ENCODE measurements at regions not wholly inside any gene's neighbourhood (a gene's known extent, or its start where the extent isn't known, plus 50 kb on each side); places are given as distances from the start of the nearest gene placed in this dataset.

DNA sequence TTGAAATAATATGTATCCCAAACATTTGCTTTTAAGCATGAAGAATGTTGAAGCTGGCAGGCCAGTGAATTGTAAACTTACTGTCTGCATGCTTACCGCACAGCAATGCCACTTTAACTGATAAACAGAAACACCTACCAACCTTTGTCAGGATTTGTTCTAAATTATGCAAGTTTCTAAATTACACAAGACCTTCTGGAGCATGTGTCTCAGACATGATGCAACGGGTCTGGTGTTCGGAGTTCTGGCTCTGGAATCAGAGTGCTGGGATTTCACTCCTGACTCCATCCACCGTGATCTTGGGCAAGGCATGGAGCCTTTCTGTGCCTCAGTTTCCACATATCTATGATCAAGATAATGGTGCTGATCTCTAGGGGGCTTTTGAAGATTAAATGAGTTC, 111.2 kb downstream of the CCT6B start:
- Histone ChIP-seq H3K9me3 (ENCODE audit: control insufficient read depth, low read depth, low read length) (no peaks in the 10 kb centered on the region), H3K4me1 (ENCODE audit: control insufficient read depth, low read depth, low read length) (peaks cover 3% of the 10 kb centered on the region), H3K9ac (ENCODE audit: low read length) (no peak overlapping the region), H3K36me3 (ENCODE audit: control insufficient read depth, low read depth, low read length) (no peaks in the 10 kb centered on the region), H3K4me3 (ENCODE audit: low read length) (no peak overlapping the region), H3K27me3 (ENCODE audit: control insufficient read depth, insufficient read depth, low read length) (no peaks in the 10 kb centered on the region), H3K27ac (ENCODE audit: low read length) (no peak overlapping the region)

DNA sequence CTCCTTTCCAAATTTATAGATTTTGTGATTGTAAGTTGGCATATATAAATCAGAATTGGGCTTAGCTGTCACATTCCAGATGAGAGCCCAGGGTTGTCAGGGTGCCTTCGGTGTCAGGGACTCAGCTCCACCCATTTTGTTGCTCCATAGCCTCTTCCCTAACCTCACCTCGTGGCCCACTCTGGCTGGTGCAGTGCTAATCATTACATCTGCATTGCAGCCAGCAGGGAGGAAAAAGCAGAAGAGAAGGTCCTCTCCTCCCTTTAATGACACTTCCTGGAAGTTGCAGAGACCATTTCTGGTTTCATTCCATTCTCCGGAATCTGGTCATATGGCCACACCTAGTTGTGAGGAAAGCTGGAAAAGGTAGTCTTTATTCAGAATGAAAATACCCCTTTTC, 113.3 kb downstream of the CCT6B start:
- no peak overlapping the region for H3K4me3 ChIP-seq (ENCODE audit: low read length)
- no peaks in the 10 kb centered on the region for H3K27me3 ChIP-seq (ENCODE audit: control insufficient read depth, insufficient read depth, low read length)
- H3K9ac ChIP-seq (ENCODE audit: low read length), result no peak overlapping the region
- H3K9me3 ChIP-seq (ENCODE audit: control insufficient read depth, low read depth, low read length), result no peaks in the 10 kb centered on the region
- peaks cover 3% of the 10 kb centered on the region for H3K4me1 ChIP-seq (ENCODE audit: control insufficient read depth, low read depth, low read length)
- no peak overlapping the region for H3K27ac ChIP-seq (ENCODE audit: low read length)
- no peaks in the 10 kb centered on the region for H3K36me3 ChIP-seq (ENCODE audit: control insufficient read depth, low read depth, low read length)

DNA sequence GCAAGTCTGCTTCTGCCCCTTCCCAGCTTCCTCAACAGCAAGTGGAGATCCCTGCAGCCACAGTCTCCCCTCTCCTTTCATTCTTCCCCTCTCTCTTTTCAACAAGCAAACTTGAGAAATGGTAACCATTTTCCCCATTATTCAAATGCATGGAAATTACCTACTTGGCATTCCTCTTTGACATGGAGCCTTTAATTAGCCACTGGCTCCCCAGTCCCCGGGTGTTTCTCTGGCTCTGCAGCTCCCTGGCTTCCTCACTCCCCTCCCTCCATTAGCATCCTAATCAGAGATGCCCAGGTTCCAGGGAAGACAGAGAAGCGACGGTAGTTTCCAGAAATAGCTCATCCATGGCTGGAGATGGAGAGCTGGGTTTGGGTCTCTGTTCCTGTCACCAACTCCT, 116.0 kb downstream of the CCT6B start:
- no peaks in the 10 kb centered on the region for H3K9me3 ChIP-seq (ENCODE audit: control insufficient read depth, low read depth, low read length)
- H3K27ac ChIP-seq (ENCODE audit: low read length), result no peak overlapping the region
- H3K27me3 ChIP-seq (ENCODE audit: control insufficient read depth, insufficient read depth, low read length), result no peaks in the 10 kb centered on the region
- no peak overlapping the region for H3K9ac ChIP-seq (ENCODE audit: low read length)
- no peaks in the 10 kb centered on the region for H3K36me3 ChIP-seq (ENCODE audit: control insufficient read depth, low read depth, low read length)
- H3K4me1 ChIP-seq (ENCODE audit: control insufficient read depth, low read depth, low read length), result no peaks in the 10 kb centered on the region
- H3K4me3 ChIP-seq (ENCODE audit: low read length), result no peak overlapping the region

DNA sequence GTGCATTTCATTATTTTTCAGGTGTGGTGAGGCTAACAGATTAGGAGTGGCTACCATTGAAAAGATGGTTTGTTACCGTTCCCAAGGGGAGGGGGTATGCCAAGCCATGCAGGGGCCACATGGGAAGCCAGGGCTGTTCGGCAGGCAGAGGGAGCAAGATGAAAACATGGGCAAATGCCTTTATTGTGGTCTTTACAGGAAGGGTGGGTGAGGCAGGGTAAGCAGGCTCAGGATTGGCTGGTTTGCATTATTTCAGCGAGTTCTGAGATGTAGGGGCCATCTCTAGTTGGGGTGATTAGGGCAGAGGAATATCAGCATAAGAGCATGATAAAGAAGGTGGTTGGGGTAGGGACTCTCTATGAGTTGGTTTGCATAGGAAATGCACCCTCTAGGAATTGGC, 117.6 kb downstream of the CCT6B start:
- no peak overlapping the region for H3K9ac ChIP-seq (ENCODE audit: low read length)
- no peaks in the 10 kb centered on the region for H3K9me3 ChIP-seq (ENCODE audit: control insufficient read depth, low read depth, low read length)
- no peak overlapping the region for H3K27ac ChIP-seq (ENCODE audit: low read length)
- H3K36me3 ChIP-seq (ENCODE audit: control insufficient read depth, low read depth, low read length), result no peaks in the 10 kb centered on the region
- no peaks in the 10 kb centered on the region for H3K27me3 ChIP-seq (ENCODE audit: control insufficient read depth, insufficient read depth, low read length)
- no peak overlapping the region for H3K4me3 ChIP-seq (ENCODE audit: low read length)
- H3K4me1 ChIP-seq (ENCODE audit: control insufficient read depth, low read depth, low read length), result no peaks in the 10 kb centered on the region

DNA sequence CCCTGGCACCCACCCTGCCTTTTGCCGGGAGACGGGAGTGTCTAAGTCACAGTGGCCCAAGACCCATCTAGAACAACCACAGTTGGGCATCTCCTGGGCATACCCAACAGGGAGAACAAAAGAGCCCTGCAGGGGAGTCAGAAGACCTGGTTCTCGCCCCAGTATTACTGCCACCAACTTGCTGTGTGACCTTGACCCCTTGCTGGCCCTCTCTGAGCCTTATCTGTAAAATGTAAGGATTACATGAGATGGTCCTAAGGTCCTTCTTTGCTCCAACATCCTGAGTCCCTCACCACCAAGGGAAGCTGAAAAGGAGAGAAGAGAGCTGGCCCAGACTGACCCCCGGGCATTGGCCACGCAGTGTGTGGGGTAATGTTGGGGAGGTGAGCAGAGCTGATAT, 119.0 kb downstream of the CCT6B start:
- no peaks in the 10 kb centered on the region for H3K27me3 ChIP-seq (ENCODE audit: control insufficient read depth, insufficient read depth, low read length)
- no peak overlapping the region for H3K27ac ChIP-seq (ENCODE audit: low read length)
- H3K4me1 ChIP-seq (ENCODE audit: control insufficient read depth, low read depth, low read length), result peaks cover 7% of the 10 kb centered on the region
- H3K9ac ChIP-seq (ENCODE audit: low read length), result no peak overlapping the region
- no peaks in the 10 kb centered on the region for H3K9me3 ChIP-seq (ENCODE audit: control insufficient read depth, low read depth, low read length)
- H3K4me3 ChIP-seq (ENCODE audit: low read length), result no peak overlapping the region
- no peaks in the 10 kb centered on the region for H3K36me3 ChIP-seq (ENCODE audit: control insufficient read depth, low read depth, low read length)

DNA sequence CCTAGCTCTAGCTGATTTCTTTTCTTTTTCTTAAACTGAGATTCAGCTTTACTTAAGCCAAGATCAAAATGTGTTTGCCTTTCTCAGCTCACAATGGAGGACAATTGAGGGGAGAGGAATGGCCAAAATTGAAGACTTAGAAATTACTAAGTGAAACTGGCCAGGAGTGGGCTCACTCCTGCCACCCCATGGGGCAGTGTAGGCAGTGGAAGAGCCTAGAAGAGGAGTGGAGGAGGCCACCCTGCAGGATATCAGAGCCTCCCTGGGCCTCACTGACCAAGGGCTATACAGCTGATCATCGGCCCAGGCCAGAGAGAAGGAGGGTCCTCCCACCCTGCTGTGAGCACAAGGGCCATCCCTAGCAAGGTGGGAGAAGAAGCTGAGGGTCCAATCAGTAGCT, 119.8 kb downstream of the CCT6B start:
- Histone ChIP-seq H3K4me3 (ENCODE audit: low read length) (no peak overlapping the region), H3K4me1 (ENCODE audit: control insufficient read depth, low read depth, low read length) (peaks cover 7% of the 10 kb centered on the region), H3K36me3 (ENCODE audit: control insufficient read depth, low read depth, low read length) (no peaks in the 10 kb centered on the region), H3K27ac (ENCODE audit: low read length) (no peak overlapping the region), H3K27me3 (ENCODE audit: control insufficient read depth, insufficient read depth, low read length) (no peaks in the 10 kb centered on the region), H3K9ac (ENCODE audit: low read length) (no peak overlapping the region), H3K9me3 (ENCODE audit: control insufficient read depth, low read depth, low read length) (no peaks in the 10 kb centered on the region)

DNA sequence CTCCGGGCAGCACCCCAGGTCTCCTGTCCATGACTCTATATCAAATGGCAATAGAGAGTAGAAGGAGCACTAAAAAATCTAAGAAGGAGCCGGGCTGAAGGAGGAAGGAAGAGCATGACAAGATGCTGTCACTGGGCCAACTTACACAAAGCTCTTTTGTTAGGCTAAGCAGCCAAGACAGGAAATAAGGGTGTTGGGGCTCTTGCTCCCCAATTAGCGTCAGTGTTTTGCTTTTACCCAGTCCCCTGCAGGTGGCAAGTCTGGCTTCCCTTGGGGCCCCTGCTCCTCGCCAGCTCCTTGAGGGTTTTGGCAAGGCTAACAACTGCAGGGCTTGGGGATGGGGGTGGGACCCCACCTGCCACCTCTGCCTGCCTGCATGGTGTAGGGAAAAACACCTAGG, 120.5 kb downstream of the CCT6B start:
- Histone ChIP-seq H3K9ac (ENCODE audit: low read length) (no peak overlapping the region), H3K4me1 (ENCODE audit: control insufficient read depth, low read depth, low read length) (peaks cover 10% of the 10 kb centered on the region), H3K9me3 (ENCODE audit: control insufficient read depth, low read depth, low read length) (no peaks in the 10 kb centered on the region), H3K27me3 (ENCODE audit: control insufficient read depth, insufficient read depth, low read length) (no peaks in the 10 kb centered on the region), H3K4me3 (ENCODE audit: low read length) (no peak overlapping the region), H3K36me3 (ENCODE audit: control insufficient read depth, low read depth, low read length) (no peaks in the 10 kb centered on the region), H3K27ac (ENCODE audit: low read length) (no peak overlapping the region)

DNA sequence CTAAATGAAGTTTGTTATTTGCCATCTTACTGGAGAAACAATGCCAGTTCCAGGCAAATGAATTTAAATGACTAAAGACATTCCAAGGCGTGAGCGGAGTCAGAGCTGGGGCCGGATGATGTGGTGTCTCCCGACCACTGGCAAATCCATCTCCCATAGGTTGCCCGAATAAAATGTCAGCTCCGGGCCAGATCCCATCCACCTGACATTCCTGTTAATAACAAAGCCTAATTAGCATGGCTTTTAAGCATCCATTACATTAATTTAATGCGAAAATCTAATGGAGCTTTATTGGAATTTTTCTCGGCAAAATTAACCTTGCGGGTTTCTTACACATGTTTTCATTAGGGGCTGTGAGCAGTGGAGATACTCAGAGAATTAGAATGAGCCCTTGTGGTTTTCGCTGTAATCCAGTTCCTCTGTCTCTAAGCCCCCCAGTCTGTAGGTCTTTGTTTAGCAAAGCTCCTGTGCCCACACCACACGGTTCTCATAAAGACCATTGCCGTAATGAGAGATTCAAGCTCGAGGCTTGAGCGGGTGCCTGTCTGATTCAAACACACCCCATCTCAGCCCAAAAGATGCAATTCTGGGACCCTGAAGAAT, 123.3 kb downstream of the CCT6B start:
- Histone ChIP-seq H3K36me3 (ENCODE audit: control insufficient read depth, low read depth, low read length) (no peaks in the 10 kb centered on the region), H3K27me3 (ENCODE audit: control insufficient read depth, insufficient read depth, low read length) (no peaks in the 10 kb centered on the region), H3K9ac (ENCODE audit: low read length) (no peak overlapping the region), H3K4me1 (ENCODE audit: control insufficient read depth, low read depth, low read length) (peaks cover 10% of the 10 kb centered on the region), H3K27ac (ENCODE audit: low read length) (no peak overlapping the region), H3K9me3 (ENCODE audit: control insufficient read depth, low read depth, low read length) (no peaks in the 10 kb centered on the region), H3K4me3 (ENCODE audit: low read length) (no peak overlapping the region)

DNA sequence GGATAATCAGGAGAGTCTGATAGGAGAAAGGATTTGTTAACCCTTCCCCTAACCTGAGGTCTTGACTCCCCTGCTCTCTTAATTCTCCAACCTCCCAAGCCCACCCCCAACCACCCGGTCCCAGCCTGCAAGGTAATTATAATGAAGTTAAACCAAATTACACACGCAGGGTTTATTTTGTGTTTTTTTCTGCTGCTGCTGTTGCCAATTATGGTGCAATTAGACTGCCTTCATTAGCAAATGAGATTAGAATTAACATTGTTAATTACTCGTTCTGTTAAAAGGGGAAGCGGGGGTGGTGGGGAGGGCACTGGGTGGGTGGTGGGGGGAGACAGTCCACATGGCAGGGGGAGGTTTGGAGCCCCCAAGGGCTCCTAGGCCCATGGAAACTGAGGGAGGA, 128.9 kb downstream of the CCT6B start:
- H3K27me3 ChIP-seq (ENCODE audit: control insufficient read depth, insufficient read depth, low read length), result no peaks in the 10 kb centered on the region
- no peak overlapping the region for H3K9ac ChIP-seq (ENCODE audit: low read length)
- H3K4me3 ChIP-seq (ENCODE audit: low read length), result no peak overlapping the region
- no peaks in the 10 kb centered on the region for H3K9me3 ChIP-seq (ENCODE audit: control insufficient read depth, low read depth, low read length)
- peaks cover 12% of the 10 kb centered on the region for H3K4me1 ChIP-seq (ENCODE audit: control insufficient read depth, low read depth, low read length)
- no peaks in the 10 kb centered on the region for H3K36me3 ChIP-seq (ENCODE audit: control insufficient read depth, low read depth, low read length)
- no peak overlapping the region for H3K27ac ChIP-seq (ENCODE audit: low read length)

DNA sequence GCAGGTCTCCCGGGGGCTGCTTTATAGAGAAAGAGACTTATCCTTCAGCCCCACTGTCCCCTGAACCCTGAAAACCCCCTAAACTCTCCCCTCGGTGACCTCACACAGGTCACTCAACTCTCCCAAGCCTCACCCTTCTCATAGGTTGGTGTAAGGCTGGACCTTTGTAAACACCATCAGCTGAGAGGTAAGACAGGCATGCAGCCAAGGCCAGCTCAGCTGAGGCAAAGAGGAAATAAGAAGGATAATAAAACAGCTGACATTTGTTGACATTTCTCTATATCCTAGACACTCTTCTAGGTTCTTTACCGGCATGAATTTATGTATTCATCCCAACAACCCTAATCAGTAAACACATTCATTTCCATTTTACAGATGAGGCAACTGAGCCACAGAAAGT, 134.3 kb downstream of the CCT6B start:
- H3K27ac ChIP-seq (ENCODE audit: low read length), result no peak overlapping the region
- H3K27me3 ChIP-seq (ENCODE audit: control insufficient read depth, insufficient read depth, low read length), result peaks cover 4% of the 10 kb centered on the region
- peaks cover 5% of the 10 kb centered on the region for H3K4me1 ChIP-seq (ENCODE audit: control insufficient read depth, low read depth, low read length)
- no peaks in the 10 kb centered on the region for H3K9me3 ChIP-seq (ENCODE audit: control insufficient read depth, low read depth, low read length)
- no peaks in the 10 kb centered on the region for H3K36me3 ChIP-seq (ENCODE audit: control insufficient read depth, low read depth, low read length)
- no peak overlapping the region for H3K9ac ChIP-seq (ENCODE audit: low read length)
- no peak overlapping the region for H3K4me3 ChIP-seq (ENCODE audit: low read length)

DNA sequence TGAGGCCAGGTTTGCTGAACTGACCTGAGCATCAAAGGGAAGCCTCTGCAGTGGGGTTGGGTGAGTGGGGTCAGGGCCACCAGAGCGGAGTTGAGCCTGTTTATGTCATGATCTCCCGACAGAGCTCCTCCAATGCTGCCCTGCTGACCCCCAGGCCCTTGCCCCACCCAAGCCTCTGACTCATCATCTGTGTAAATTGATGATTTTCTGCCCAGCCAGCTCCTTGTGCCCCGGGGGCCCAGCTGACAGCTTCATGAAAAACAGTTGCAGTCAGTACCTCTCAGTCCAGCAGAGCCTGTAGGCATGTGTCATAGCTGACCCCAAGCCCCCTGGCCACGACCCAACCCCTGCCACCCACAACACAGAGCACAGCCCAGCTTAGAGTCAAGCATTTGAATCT, 134.9 kb downstream of the CCT6B start:
- H3K27me3 ChIP-seq (ENCODE audit: control insufficient read depth, insufficient read depth, low read length), result peaks cover 11% of the 10 kb centered on the region
- no peaks in the 10 kb centered on the region for H3K9me3 ChIP-seq (ENCODE audit: control insufficient read depth, low read depth, low read length)
- no peaks in the 10 kb centered on the region for H3K36me3 ChIP-seq (ENCODE audit: control insufficient read depth, low read depth, low read length)
- no peak overlapping the region for H3K27ac ChIP-seq (ENCODE audit: low read length)
- no peak overlapping the region for H3K4me3 ChIP-seq (ENCODE audit: low read length)
- peaks cover 6% of the 10 kb centered on the region for H3K4me1 ChIP-seq (ENCODE audit: control insufficient read depth, low read depth, low read length)
- no peak overlapping the region for H3K9ac ChIP-seq (ENCODE audit: low read length)

DNA sequence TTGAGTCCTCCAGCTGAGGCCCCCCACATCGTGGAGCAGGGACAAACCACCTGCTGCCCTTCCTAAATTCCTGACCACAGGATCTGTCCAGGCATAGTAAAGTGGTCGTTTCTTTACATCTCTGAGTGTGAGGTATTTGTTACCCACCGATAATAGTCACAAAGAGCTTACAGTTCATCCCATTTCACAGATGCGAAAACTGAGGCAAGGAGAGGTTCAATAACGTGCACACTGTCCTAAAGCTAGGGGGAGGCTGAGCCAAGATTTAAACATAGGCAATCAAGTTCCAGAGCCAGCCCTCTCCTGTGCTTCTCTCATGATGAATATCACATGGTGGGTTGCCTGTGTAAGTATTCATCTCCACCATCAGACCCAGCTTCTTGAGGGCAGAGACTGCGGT, 135.4 kb downstream of the CCT6B start:
- Histone ChIP-seq H3K9me3 (ENCODE audit: control insufficient read depth, low read depth, low read length) (no peaks in the 10 kb centered on the region), H3K36me3 (ENCODE audit: control insufficient read depth, low read depth, low read length) (no peaks in the 10 kb centered on the region), H3K4me3 (ENCODE audit: low read length) (no peak overlapping the region), H3K27me3 (ENCODE audit: control insufficient read depth, insufficient read depth, low read length) (peaks cover 15% of the 10 kb centered on the region), H3K27ac (ENCODE audit: low read length) (no peak overlapping the region), H3K4me1 (ENCODE audit: control insufficient read depth, low read depth, low read length) (peaks cover 11% of the 10 kb centered on the region), H3K9ac (ENCODE audit: low read length) (no peak overlapping the region)
